Left lobe of liver (tissue), 2 donors: ENCODE measurements at regions not wholly inside any gene's neighbourhood (a gene's known extent, or its start where the extent isn't known, plus 50 kb on each side); places are given as distances from the start of the nearest gene placed in this dataset.

Source experiments
- ATAC-seq: fragments of 200-7000 bp; cut with Tn5 transposase; one replicate; pipeline ENCODE4 v1.9.1; 2020; ENCODE audit warnings: mild to moderate bottlenecking, moderate library complexity
- DNase-seq: peaks from one replicate; pipeline ENCODE4 v3.0.0-alpha.2; 2020; ENCODE audit warnings: low spot score
- donor health status: DM: no; HTN: no; CAD: no; lungs with moderate emphysema.
- donor health status: DM: no; HTN: yes; CAD: no.

DNA sequence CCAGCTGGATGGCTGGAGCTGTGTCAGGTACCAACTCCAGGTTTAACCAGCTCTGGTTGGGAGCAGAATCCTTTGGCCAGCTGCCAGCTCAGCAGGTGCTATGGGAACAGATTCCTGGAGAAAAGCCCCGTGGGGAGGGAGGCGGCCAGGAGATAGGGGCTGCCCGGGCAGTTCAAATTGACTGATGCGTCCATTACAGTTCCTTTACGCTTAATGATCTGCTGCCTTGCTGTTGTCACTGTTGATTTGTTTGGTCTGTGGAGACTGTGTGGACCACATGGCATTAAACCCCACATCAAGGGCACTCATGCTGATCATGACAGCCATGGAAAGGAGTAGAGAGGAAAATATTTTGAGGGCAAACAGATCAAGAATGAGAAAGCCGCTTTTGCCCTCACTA is 200.0 kb downstream of the TSN start:
- DNase-seq (no peak), ATAC-seq (no peak)

DNA sequence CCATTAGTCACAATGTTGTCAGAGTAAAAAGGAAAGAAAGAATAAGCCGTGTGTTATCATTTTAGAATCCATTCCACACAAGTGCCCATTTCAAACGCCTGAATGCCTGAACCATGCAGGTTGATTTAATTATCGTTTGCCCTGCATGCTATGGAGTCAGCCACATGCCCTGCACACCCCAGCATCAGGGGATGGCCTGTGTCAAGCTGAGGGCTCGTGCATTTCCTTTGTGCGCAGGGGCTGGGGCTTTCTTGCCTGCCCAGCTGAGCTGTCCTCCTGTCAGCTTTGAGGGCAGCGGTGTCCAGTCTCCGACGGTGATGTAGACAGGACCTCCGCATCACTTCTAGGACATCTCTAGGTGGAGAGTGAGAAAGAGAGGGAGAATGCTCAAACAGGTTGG is 200.4 kb downstream of the TSN start:
- ATAC-seq (no peak), DNase-seq (no peak)

DNA sequence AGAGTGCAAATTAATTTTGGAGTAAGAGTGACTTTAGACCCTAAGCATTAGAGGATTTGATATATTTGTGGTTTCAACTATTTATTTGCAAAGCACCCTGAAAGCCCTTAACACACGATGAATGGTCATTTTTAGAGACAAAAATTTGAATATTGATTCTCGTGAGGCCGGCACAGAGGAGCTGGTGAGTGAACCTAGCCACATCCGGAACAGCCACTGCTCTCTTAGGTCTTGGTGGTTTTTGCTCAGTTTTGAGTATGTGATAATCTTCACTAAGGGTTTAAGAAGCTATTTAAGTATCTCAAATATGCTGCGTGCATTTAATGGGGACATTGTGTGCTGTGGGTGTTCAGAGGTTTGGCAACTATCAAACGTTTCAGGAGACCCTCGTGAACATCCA is 204.8 kb downstream of the TSN start:
- ATAC-seq (no peak), DNase-seq (no peak)

DNA sequence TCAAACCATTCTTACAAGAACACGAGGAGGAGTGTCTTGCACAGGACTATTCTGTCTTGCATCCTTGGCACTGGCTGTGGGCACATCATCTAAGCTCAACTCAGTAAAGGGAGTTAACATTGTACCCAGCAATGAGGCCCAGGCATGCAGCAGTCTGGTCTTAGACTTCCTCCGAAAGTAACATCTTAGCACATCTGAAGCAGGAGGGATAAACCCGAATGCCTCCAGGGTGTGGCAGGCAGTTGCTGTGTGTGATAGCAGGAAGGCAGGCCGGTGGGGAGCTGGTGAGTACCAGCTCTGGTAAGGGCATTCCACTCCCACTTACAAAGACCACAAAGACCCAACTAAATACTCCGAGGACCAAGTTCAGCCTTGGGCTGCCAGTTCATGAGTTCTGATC is 206.3 kb downstream of the TSN start:
- ATAC-seq (no peak), DNase-seq (no peak)

DNA sequence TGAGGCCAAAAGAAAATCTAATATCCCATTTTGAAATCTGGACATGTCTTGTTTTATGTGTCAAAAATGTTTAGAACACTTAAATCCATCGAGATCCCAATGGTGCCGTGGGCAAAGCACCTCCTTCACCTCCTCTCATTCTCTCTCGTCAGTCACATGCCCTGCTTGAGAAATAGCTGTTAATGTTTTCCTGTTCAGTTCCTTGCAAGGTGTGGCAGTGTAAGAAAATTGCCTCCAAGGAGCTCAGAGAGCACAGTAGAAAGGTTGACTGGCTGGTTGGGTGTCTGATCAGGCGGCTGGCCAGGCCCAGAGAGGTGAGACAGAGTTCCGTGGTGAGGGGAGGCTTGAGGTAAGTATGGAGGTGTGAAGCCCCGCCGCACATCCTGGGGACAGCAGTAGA is 210.2 kb downstream of the TSN start:
- ATAC-seq (no peak), DNase-seq (no peak)

DNA sequence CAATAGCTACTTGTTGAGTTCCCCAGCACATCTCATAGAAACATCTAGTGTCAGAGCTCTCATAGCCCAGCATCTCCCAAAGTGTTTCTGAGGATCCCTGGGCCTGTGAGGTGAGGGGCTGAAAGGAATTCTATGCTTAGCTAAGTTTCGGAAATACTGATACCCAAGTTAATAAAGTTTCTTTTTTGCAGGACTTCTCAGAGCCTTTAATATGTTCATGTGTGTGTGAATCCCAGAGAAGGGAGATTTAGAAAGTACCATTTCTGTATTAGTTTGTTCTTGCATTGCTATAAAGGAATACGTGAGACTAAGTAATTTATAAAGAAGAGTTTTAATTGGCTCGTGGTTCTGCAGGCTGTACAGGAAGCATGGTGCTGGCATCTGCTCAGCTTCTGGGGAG is 211.2 kb downstream of the TSN start:
- ATAC-seq (no peak), DNase-seq (no peak)

DNA sequence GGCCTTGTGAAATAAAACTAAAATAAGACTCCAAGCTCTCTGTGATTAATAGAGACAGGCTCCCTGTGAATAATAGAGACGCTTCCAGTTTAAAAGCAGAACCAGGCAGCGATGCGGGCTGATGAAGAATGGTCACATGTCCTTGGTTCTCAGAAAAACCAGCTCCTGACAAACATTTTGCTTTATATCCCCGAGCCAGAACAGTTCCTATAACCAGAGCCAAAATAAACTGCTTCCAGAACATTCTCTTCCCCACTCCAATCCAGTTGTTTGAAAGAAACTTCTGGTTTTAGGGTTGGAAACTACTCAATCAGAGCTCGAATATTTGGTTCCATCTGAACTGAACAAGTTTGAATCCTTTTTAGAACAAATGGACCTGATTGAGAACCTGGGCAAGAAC is 213.7 kb downstream of the TSN start:
- DNase-seq: no peak
- ATAC-seq: no peak

DNA sequence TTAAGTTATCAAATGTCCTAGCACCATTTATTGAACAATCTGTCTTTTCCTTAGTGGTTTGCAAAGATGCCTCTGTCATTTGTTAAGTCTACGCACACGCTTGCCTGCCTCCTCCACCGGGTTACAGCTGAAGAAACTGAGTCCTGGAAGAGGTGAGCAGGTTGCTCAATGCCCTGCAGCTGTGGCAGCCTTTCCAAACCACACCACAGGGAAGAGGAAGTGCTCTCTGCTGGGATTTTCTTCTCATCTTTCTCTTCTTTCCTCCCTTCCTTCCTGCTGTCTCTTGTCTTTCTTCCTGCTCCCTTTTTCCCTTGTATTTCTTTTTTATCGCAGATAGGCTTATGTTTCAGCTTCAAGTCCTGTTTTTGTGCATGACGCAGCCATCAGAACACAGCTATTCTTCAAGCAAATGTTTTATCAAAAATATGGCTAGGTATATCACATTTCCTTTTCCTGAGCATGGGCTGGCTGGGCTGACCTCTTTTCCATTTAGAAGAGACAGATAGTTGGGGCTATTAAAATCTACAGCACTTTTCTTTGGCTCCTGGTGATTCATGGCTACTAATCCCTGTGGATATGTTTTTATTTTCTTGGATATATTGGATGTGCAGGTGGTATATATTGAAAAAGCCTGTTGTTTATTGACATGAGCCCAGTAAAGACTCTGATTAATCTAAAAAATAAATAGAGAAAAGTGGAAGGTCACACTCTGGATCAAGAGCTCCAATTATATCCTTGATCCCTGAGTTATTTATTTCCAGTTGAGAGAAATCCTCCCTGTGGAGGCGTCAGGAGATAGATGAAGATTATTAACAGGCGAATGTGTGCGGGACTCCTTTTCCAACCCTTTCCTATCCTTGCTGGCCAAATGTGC is 214.6 kb downstream of the TSN start:
- no peak for ATAC-seq
- no peak for DNase-seq

DNA sequence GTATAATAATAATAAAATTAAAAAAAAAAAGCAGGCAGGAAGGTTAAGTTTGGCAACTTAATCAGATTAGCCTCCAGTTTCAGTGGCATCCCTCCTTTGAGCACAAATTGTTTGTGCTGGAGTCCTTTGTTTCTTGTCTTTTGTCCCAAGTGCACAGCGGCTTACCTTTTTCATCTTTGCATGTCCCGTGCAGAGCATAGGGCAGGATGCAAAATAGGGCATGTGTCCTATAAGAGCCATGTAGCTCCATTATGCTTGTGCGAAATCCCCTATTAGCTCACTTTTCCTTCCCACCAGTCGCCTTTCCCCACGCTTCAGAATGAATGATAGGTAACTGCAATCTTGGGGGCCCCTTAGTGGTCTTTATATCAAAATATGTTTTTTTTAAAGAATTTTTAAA is 216.8 kb downstream of the TSN start:
- ATAC-seq: no peak
- no peak for DNase-seq

DNA sequence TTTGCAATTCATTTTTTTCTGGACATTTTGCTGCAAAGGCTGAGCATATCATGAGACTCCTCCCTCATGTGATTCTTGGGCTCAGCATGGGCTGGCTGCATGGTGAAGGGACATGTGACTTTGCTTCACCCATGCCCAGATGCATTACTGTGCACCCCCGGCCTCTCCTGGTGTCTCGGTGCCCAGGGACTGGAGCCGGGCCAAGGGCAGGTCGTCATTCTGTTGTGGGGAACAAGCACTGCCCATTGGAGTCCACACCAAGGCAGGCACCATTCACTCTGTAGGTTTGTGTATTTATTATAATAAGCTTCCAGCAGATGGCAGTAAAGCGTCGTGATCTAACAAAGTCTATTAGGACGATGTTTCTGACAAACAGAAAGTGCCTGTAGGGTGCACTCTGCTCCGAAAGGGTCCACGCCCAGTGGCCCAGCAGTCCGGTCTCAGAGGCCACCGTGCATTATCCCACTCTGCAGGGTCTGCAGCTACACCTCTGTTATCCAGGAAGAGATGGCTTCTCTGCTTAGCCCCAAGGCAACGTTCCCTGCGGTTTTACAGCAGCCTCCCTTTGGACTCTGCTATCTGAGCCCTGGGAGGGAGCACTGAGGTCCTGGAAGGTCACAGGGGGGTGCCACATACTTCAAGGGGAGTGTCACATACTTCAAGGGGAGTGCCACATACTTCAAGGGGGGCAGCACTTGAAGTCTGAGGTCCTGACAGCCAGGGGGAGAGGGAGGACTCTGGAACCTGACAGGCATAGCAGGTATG is 219.6 kb downstream of the TSN start:
- ATAC-seq (peak; percentile 99), DNase-seq (peak; percentile 54)

DNA sequence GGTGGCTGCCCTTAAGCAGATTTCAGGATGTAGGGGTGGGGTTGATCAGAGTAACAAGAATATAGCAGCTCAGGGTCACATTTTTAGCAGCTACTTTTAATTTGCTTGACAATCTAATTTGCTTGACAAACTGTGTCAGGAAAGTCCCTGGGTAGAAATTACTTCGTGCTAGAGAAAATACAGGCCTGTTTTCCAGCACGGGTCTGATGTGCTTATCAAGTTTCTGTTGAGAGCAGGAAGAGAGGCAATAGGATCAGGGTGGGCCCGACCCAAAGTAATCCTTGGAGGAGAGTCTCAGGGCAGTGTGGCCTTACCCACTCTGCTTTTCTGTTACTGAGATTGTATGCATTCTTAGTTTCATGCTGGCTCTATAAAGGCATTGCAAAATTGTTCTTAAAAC is 221.5 kb downstream of the TSN start:
- DNase-seq (no peak), ATAC-seq (no peak)

DNA sequence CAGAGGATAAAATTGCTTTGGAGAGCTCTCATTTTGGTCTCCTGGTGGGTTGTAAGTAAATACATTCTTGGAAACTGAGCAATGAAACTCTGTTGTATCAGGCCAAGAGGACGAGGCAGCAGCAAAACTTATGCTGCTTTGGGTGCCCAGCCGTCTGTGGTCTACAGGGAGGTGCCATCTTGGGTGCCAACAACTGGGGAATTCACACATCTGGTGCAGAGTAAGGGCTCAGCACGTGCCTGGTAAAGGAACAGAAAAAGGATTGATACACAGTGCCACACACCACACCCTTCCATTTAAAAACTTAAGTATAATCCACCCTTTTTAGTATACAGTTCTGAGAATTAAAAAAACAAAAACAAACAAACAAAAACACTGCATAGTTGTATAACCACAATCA is 221.9 kb downstream of the TSN start:
- DNase-seq (no peak), ATAC-seq (no peak)

DNA sequence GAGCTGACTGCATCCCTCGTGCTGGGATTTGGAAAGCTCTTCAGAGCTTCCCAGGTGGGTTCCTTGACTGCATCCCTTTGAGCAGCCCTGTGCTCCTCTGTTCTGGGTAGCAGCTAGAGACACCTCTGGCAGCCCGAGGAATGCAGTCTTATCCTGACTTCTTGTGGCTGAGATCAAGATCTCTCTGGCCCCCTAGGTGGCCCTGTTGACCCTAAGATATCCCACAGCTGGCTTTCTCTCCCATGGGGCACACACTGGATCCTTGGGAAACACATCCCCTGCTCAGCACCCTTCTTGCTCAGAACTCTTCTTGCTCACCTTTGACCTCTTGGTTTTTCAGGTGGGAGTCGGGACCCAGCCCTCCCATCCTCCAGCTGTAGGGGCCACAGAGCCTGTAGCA is 237.2 kb downstream of the TSN start:
- DNase-seq (no peak), ATAC-seq (no peak)

DNA sequence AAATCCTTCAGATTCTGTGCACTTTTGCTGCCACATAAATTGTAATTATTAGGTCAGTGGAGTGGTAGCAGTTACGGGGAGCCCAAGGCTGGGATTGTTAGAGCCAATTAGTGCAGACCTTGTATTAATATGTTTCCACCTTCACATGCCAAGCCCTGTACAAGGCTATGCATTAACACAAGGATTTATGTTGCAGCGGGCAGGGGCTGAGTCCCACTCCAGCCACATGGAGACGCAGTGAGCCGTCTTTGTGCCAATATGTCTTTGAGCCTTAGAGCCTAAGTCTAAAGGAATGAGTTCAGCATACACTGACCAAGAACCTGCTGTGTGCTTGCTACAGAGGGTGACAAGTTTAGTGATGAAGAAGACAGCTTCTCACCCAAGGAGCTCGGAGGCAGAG is 238.2 kb downstream of the TSN start:
- no peak for ATAC-seq
- DNase-seq: no peak

DNA sequence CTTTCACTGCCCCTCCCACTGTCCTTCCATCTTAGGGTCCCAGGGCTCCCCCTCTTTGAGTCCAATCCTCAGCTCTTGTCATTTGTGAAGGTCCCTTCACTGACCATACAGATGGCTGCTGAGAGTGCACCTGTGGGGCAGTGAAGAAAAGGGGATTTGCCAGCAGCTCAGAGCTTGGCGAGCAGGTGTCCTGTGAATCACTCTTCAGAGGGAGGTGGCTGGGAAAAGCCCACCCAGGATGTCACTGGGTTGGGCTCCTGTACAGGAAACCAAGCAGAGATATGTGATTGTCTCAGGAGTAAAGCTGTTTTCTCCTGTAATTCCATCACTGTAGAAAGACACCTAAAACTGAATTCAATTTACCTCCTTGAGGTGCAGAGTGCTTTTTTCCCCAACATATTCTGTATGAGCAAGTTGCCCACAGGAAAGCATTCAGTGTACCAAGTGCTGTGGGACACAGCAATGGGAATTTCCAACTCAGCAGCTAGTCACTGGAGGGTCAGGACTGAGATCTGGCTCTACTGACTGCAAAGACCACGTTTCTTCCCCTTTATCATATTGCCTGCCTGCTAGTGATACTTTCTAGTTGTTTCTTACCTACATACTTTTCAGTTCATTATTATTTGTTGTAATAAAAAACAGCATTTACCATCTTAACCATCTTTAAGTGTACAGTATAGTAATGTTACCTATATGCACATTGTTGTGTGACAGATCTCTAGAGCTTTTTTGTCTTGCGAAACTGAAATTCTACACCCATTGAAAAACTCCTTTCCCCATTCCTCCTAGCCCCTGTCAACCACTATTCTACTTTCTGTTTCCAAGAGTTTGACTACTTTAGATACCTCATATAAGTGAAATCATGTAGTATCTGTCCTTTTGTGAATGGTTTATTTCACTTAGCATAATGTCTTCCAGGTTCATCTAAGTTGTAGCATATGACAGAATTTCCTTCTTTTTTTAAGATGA is 239.1 kb downstream of the TSN start:
- no peak for DNase-seq
- no peak for ATAC-seq

DNA sequence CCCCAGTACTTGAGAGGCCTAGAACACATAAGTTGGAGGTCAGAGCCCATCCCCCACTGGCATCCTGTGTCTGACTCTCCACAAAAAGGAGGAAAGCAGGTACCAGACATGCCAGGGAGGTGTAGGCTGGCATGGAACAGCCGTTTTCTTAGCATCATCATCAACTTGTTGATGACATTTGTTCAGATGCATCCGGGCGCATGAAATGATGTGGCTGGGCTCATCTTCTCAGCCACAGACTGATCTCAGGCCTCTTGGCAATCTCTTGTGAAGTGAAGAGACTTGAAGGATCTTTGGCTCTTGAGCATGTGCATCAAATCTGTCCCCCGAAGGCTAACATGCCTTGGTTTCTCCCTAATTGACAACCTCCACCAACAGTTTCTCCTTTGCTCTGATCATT is 243.3 kb downstream of the TSN start:
- no peak for ATAC-seq
- DNase-seq: no peak

DNA sequence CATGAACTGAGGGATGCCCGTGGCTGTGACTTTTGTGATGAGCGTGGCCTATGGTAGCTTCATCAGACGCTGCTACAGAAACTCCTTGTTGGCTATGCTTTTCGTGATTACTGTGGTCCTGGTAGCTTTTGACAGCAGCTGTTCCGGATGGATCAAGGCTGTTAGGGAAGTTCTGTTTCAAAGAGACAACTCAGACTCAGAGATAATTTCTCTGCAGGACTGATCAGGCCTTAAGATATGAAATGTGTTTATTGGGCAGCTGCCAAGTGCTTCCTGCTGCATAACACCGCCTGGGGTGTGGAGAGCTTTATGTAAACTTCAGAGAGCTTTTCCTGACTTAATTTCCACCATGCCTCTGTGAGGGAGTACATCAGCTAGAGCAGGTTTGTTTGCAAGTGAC is 243.8 kb downstream of the TSN start:
- DNase-seq (no peak), ATAC-seq (no peak)

DNA sequence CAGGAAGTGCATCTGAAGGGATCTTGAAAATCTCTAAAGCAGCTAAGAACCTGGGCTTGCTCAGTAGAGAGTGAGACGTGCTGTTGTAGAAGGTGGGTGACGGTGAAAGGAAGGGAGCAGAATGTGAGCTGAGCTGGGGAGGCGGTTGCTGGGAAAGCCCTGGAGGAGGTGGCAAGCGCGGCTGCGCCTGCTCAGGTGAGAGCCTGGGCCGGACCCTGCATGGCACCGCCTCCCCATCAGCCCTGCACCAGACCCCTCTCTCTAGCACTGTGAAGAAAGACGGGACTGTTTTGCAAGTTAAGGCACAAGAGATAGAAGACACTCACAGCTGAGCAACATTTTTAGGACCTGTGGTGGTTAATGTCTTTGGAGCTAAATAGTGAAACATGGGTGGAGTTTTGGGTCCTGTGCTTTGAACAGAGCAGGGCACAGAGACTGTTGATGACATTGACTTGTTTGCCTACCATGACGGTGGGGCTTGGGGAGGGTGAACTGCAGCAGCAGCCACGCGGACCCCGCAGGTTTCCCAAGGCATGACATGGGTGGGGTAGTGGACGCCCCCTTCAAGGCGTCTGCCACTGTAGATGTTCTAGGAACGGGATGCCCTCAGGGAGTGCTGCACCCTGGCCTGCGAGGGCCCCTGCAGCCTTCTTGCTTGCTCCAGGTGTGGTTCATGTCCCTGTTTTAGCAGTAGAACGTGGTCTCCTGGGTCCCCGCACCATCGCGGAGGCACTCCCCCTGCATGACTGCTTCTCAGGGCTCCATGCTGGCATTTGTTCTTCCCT is 245.3 kb downstream of the TSN start:
- DNase-seq (no peak), ATAC-seq (no peak)

DNA sequence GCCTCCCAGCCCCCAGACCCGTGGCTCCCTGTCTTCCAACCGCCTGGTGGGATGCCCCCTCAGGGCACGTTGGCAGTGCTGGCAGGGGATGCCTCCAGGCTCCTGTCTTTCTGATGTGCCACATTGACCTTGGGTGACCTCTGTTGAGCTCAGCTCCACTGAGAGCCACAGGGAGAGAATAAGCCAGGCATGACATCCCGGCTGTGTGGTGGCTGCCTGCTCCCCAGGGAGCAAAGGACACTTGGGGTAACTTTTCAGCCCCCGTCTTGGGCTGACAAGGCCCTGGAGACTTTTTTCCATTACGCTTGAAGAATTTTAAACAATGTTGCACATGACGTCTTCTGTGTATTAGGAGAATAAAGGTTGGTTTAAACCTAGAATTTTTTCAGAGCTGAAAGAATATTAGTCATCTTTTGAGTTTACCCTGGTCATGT is 246.0 kb downstream of the TSN start:
- no peak for ATAC-seq
- DNase-seq: no peak

DNA sequence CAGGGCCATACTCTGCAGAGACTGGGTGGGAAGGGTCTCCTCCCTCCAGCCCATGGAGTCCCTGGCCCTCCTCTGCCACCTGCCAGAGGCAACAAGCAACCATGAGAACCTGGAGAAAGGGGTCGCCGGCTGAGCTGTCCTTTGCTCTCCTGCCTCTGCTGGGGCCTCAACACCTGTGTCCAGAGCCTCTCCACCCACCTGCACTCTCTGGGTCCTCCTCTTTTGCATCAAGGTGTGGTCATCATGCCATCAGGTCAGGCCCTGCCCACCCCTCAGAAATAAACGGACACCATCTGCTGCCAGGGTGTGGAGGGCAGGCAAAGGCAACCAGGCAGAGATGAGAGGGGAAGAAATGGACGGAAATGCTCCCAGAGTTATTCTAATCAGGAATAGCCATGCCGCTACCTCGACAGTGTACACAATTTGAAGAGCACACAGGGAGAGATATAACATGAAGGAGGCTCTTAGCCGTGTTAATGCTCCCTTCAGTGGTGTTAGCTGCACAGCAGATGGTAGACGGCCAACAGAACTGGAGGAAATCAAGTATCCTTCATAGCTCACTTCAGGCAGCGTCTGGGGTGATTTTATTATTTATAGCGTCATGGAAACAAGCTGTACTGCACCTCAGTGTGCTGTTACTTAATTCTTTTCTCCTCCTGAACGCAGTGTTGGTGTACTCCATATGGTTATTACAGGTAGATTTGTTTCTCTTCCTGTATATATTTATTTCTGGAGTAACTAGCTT is 247.9 kb downstream of the TSN start:
- ATAC-seq: no peak
- DNase-seq: no peak
